HUES48 (cell line): ENCODE measurements at regions not wholly inside any gene's neighbourhood (a gene's known extent, or its start where the extent isn't known, plus 50 kb on each side); places are given as distances from the start of the nearest gene placed in this dataset.
"Not testable (repeated sequence)": the region's sequence is repeated elsewhere in the genome, so short reads cannot be mapped to it uniquely, and the experiment has no call there.

Experiments used
- H3K27ac ChIP-seq: one replicate; pipeline ENCODE4 v1.7.0; 2013; ENCODE audit warnings: low read depth, low read length, inconsistent platforms
- H3K27me3 ChIP-seq: 2 replicates; pipeline ENCODE4 v1.6.1; 2013; ENCODE audit warnings: mild to moderate bottlenecking, low read length; ENCODE audit not compliant: control insufficient read depth, insufficient read depth
- H3K36me3 ChIP-seq: 2 replicates; pipeline ENCODE4 v1.6.1; 2013; ENCODE audit warnings: low read length; ENCODE audit not compliant: control insufficient read depth, insufficient read depth
- H3K4me1 ChIP-seq: 2 replicates; pipeline ENCODE4 v1.6.1; 2013; ENCODE audit warnings: mild to moderate bottlenecking, low read length; ENCODE audit not compliant: control insufficient read depth, insufficient read depth
- H3K4me3 ChIP-seq: 2 replicates; pipeline ENCODE4 v1.5.1; 2013; ENCODE audit warnings: mild to moderate bottlenecking, low read depth, low read length
- H3K9ac ChIP-seq: 2 replicates; pipeline ENCODE4 v1.6.1; 2013; ENCODE audit warnings: mild to moderate bottlenecking, low read depth, low read length, moderate library complexity
- H3K9me3 ChIP-seq: 2 replicates; pipeline ENCODE4 v1.6.1; 2013; ENCODE audit warnings: low read length; ENCODE audit not compliant: control insufficient read depth, insufficient read depth

- H3K9ac ChIP-seq, result no peak overlapping the region
- no peaks in the 10 kb centered on the region for H3K36me3 ChIP-seq
- H3K9me3 ChIP-seq, result 0 out of 2 replicates have a peak, but pooled peaks cover 2% of the 10 kb centered on the region
- no peak overlapping the region for H3K4me3 ChIP-seq
- H3K4me1 ChIP-seq, result no peaks in the 10 kb centered on the region
- no peaks in the 10 kb centered on the region for H3K27me3 ChIP-seq
- no peak overlapping the region for H3K27ac ChIP-seq
Observed at GRCh38 chr20:48366230-48366629, 461.6 kb downstream of the PREX1 start.

- H3K36me3 ChIP-seq, result no peaks in the 10 kb centered on the region
- H3K27ac ChIP-seq, result no peak overlapping the region
- H3K9me3 ChIP-seq, result 0 out of 2 replicates have a peak, but pooled peaks cover 2% of the 10 kb centered on the region
- no peaks in the 10 kb centered on the region; the same call in 1 of the 2 replicates for H3K4me1 ChIP-seq
- no peak overlapping the region for H3K4me3 ChIP-seq
- no peak overlapping the region for H3K9ac ChIP-seq
- H3K27me3 ChIP-seq, result no peaks in the 10 kb centered on the region
Observed at GRCh38 chr20:48364688-48365421, 462.9 kb downstream of the PREX1 start.

- H3K9ac ChIP-seq, result no peak overlapping the region
- no peak overlapping the region for H3K4me3 ChIP-seq
- no peaks in the 10 kb centered on the region for H3K36me3 ChIP-seq
- H3K4me1 ChIP-seq, result no peaks in the 10 kb centered on the region; the same call in 1 of the 2 replicates
- no peaks in the 10 kb centered on the region for H3K27me3 ChIP-seq
- 0 out of 2 replicates have a peak, but pooled peaks cover 2% of the 10 kb centered on the region for H3K9me3 ChIP-seq
- no peak overlapping the region for H3K27ac ChIP-seq
Observed at GRCh38 chr20:48364055-48364454, 463.7 kb downstream of the PREX1 start.

GRCh38 chr20:48360342-48360975, 467.3 kb downstream of the PREX1 start:
- peak overlapping the region; percentile 63 for H3K27ac ChIP-seq
- H3K9ac ChIP-seq, result no peak overlapping the region
- no peaks in the 10 kb centered on the region for H3K9me3 ChIP-seq
- H3K36me3 ChIP-seq, result no peaks in the 10 kb centered on the region
- H3K4me3 ChIP-seq, result no peak overlapping the region
- H3K4me1 ChIP-seq, result no peaks in the 10 kb centered on the region; the same call in 1 of the 2 replicates
- no peaks in the 10 kb centered on the region for H3K27me3 ChIP-seq

GRCh38 chr20:48359692-48360341, 468.0 kb downstream of the PREX1 start:
- no peak overlapping the region for H3K4me3 ChIP-seq
- H3K36me3 ChIP-seq, result no peaks in the 10 kb centered on the region
- H3K4me1 ChIP-seq, result no peaks in the 10 kb centered on the region; the same call in 1 of the 2 replicates
- H3K27ac ChIP-seq, result peak overlapping the region; percentile 63
- H3K9ac ChIP-seq, result no peak overlapping the region
- H3K9me3 ChIP-seq, result no peaks in the 10 kb centered on the region
- H3K27me3 ChIP-seq, result no peaks in the 10 kb centered on the region

- H3K4me3 ChIP-seq, H3K9me3 ChIP-seq, H3K9ac ChIP-seq, H3K36me3 ChIP-seq, H3K27me3 ChIP-seq, H3K27ac ChIP-seq, H3K4me1 ChIP-seq: not testable (repeated sequence)
Observed at GRCh38 chr20:48359055-48359390, 468.8 kb downstream of the PREX1 start.

GRCh38 chr20:48358176-48359054, 469.4 kb downstream of the PREX1 start:
- Histone ChIP-seq H3K4me1 (no peaks in the 10 kb centered on the region; the same call in 1 of the 2 replicates), H3K9me3 (no peaks in the 10 kb centered on the region), H3K9ac (no peak overlapping the region)

GRCh38 chr20:48357714-48358113, 470.1 kb downstream of the PREX1 start:
- H3K9me3 ChIP-seq, result no peaks in the 10 kb centered on the region

More at GRCh38 chr20:48358176-48359054, 469.4 kb downstream of the PREX1 start:
- Histone ChIP-seq H3K27ac (no peak overlapping the region), H3K27me3 (no peaks in the 10 kb centered on the region), H3K36me3 (no peaks in the 10 kb centered on the region), H3K4me3 (no peak overlapping the region)

GRCh38 chr20:48354903-48355302, 472.9 kb downstream of the PREX1 start:
- H3K4me3 ChIP-seq, result no peak overlapping the region
- no peaks in the 10 kb centered on the region for H3K36me3 ChIP-seq
- no peaks in the 10 kb centered on the region for H3K9me3 ChIP-seq
- no peak overlapping the region for H3K27ac ChIP-seq
- no peaks in the 10 kb centered on the region for H3K27me3 ChIP-seq
- no peaks in the 10 kb centered on the region for H3K4me1 ChIP-seq
- no peak overlapping the region for H3K9ac ChIP-seq

More at GRCh38 chr20:48357714-48358113, 470.1 kb downstream of the PREX1 start:
- Histone ChIP-seq H3K27ac (no peak overlapping the region), H3K9ac (no peak overlapping the region), H3K4me3 (no peak overlapping the region), H3K36me3 (no peaks in the 10 kb centered on the region), H3K4me1 (no peaks in the 10 kb centered on the region; the same call in 1 of the 2 replicates), H3K27me3 (no peaks in the 10 kb centered on the region)

GRCh38 chr20:48354320-48354876, 473.4 kb downstream of the PREX1 start:
- Histone ChIP-seq H3K4me1 (no peaks in the 10 kb centered on the region), H3K9ac (no peak overlapping the region), H3K9me3 (no peaks in the 10 kb centered on the region), H3K4me3 (no peak overlapping the region), H3K27me3 (no peaks in the 10 kb centered on the region), H3K27ac (no peak overlapping the region), H3K36me3 (no peaks in the 10 kb centered on the region)
